Prostate gland (tissue), 2 donors: ENCODE measurements at regions not wholly inside any gene's neighbourhood (a gene's known extent, or its start where the extent isn't known, plus 50 kb on each side); places are given as distances from the start of the nearest gene placed in this dataset.

Source experiments
- POLR2AphosphoS5 ChIP-seq: sonication (generic); formaldehyde crosslinking; IDR thresholded peaks from one replicate; pipeline ENCODE4 v1.6.1; 2017; ENCODE audit warnings: antibody characterized with exemption
- TF ChIP-seq, protein P1 (sequence below), 4 experiments: fragments of 200-600 bp in 2 of 4; fragments of 450-650 bp in 2 of 4; sonication (generic) in 2 of 4; IDR thresholded peaks; 1 replicate in 3 of 4; 2 replicates in 1 of 4; pipeline ENCODE4 v1.5.1; 2016 to 2019; ENCODE audit warnings: antibody characterized with exemption in 4 of 4, mild to moderate bottlenecking in 2 of 4, moderate library complexity in 2 of 4

DNA sequence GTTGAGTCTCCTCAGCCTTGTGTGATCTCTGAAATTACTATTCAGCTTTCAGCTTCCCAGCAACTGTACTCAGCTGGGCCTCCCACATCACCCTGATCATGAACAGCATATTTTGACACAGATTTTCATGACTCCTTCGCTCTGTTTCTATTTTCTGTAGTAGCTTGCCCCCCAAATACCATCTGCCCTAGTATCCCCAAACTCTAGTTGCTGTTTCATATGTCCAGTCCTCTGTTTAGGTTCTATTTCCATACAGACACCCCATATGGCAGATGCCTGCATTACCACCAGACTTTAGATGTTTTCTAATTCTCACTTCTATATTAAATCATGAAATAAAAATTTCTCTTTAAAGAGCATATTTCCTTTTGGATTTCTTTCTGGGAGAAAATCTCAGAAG lies 217.2 kb upstream of the ARPP21 start:
- TF ChIP-seq, protein P1, sequence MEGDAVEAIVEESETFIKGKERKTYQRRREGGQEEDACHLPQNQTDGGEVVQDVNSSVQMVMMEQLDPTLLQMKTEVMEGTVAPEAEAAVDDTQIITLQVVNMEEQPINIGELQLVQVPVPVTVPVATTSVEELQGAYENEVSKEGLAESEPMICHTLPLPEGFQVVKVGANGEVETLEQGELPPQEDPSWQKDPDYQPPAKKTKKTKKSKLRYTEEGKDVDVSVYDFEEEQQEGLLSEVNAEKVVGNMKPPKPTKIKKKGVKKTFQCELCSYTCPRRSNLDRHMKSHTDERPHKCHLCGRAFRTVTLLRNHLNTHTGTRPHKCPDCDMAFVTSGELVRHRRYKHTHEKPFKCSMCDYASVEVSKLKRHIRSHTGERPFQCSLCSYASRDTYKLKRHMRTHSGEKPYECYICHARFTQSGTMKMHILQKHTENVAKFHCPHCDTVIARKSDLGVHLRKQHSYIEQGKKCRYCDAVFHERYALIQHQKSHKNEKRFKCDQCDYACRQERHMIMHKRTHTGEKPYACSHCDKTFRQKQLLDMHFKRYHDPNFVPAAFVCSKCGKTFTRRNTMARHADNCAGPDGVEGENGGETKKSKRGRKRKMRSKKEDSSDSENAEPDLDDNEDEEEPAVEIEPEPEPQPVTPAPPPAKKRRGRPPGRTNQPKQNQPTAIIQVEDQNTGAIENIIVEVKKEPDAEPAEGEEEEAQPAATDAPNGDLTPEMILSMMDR (IDR thresholded peaks at IDR 0.05): no peak
- no peak for TF ChIP-seq POLR2AphosphoS5
